ENCODE measurements at regions not wholly inside any gene's neighbourhood (a gene's known extent, or its start where the extent isn't known, plus 50 kb on each side); places are given as distances from the start of the nearest gene placed in this dataset.
"Not testable (repeated sequence)": the region's sequence is repeated elsewhere in the genome, so short reads cannot be mapped to it uniquely, and the experiment has no call there.

- H3K4me3 ChIP-seq (replicated peaks in 1 of 4; ENCODE audit: control extremely low read depth in 1 of 4, insufficient read depth in 1 of 4, low read depth in 3 of 4, low read length in 4 of 4) = no peak overlapping the region
- H2AFZ ChIP-seq (ENCODE audit: low read length) = no peak overlapping the region
These were observed 1320.1 kb downstream of the RPA4 start for GRCh38 chrX:98203800-98204199.

DNA sequence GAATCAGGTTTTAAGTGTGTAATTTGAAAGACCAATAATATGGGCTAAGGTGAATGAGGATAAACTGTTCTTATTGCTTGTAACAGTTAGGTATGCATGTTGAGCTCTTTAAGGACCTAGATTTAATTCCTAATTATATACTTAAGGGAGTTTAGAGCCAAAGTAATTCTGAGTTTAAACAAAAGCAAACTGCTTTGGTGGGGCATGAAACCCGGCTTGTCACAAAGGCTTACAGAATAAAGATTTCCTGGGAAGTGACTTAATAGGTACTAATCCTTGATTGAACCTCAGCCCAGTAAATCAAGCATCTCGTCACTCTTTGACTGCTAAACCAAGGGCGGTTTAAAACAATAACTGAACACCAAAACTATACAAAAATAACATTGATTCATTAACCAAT lies 1324.2 kb downstream of the RPA4 start:
- Histone ChIP-seq H3K4me3 (replicated peaks in 1 of 4; ENCODE audit: control extremely low read depth in 1 of 4, insufficient read depth in 1 of 4, low read depth in 3 of 4, low read length in 4 of 4) (no peak overlapping the region), H3K4me2 (ENCODE audit: extremely low read depth, insufficient read depth, low read length) (no peak overlapping the region), H3K9me3 (ENCODE audit: control insufficient read depth, insufficient read depth, low read depth, low read length) (no peaks in the 10 kb centered on the region), H3K27ac (ENCODE audit: insufficient read depth, low read length) (no peak overlapping the region), H3K9ac (ENCODE audit: insufficient read depth, low read length) (no peak overlapping the region), H3K36me3 (ENCODE audit: control insufficient read depth, insufficient read depth, low read length) (no peaks in the 10 kb centered on the region), H3K79me2 (ENCODE audit: control insufficient read depth, insufficient read depth, low read length) (no peaks in the 10 kb centered on the region), H2AFZ (ENCODE audit: low read length) (no peak overlapping the region), H3K27me3 (ENCODE audit: control insufficient read depth, insufficient read depth, low read length) (no peaks in the 10 kb centered on the region), H4K20me1 (ENCODE audit: control insufficient read depth, extremely low read depth, insufficient read depth, low read length) (no peaks in the 10 kb centered on the region), H3K4me1 (ENCODE audit: control insufficient read depth, extremely low read depth, insufficient read depth, low read length) (no peaks in the 10 kb centered on the region)
- no peak for DNase-seq (ENCODE audit: low read depth in 2 of 2)
- no peak for TF ChIP-seq CTCF (conservative IDR thresholded peaks at IDR 0.05 in 1 of 2, IDR thresholded peaks at IDR 0.05 in 1 of 2; ENCODE audit: low read depth in 1 of 2, low read length in 2 of 2)
- TF ChIP-seq EZH2 (IDR thresholded peaks at IDR 0.05; ENCODE audit: low read length, missing control alignments) = no peak

More at GRCh38 chrX:98203800-98204199, 1320.1 kb downstream of the RPA4 start:
- no peaks in the 10 kb centered on the region for H3K79me2 ChIP-seq (ENCODE audit: control insufficient read depth, insufficient read depth, low read length)
- no peaks in the 10 kb centered on the region for H3K27me3 ChIP-seq (ENCODE audit: control insufficient read depth, insufficient read depth, low read length)
- no peaks in the 10 kb centered on the region for H4K20me1 ChIP-seq (ENCODE audit: control insufficient read depth, extremely low read depth, insufficient read depth, low read length)
- no peak overlapping the region for H3K27ac ChIP-seq (ENCODE audit: insufficient read depth, low read length)
- H3K9me3 ChIP-seq (ENCODE audit: control insufficient read depth, insufficient read depth, low read depth, low read length) = no peaks in the 10 kb centered on the region
- no peak overlapping the region for H3K4me2 ChIP-seq (ENCODE audit: extremely low read depth, insufficient read depth, low read length)
- H3K4me1 ChIP-seq (ENCODE audit: control insufficient read depth, extremely low read depth, insufficient read depth, low read length) = no peaks in the 10 kb centered on the region
- no peaks in the 10 kb centered on the region for H3K36me3 ChIP-seq (ENCODE audit: control insufficient read depth, insufficient read depth, low read length)
- TF ChIP-seq CTCF (conservative IDR thresholded peaks at IDR 0.05 in 1 of 2, IDR thresholded peaks at IDR 0.05 in 1 of 2; ENCODE audit: low read depth in 1 of 2, low read length in 2 of 2) (no peak), EZH2 (IDR thresholded peaks at IDR 0.05; ENCODE audit: low read length, missing control alignments) (no peak)
- DNase-seq (ENCODE audit: low read depth in 2 of 2) = peak; percentile 0 to 11
- H3K9ac ChIP-seq (ENCODE audit: insufficient read depth, low read length) = no peak overlapping the region

DNA sequence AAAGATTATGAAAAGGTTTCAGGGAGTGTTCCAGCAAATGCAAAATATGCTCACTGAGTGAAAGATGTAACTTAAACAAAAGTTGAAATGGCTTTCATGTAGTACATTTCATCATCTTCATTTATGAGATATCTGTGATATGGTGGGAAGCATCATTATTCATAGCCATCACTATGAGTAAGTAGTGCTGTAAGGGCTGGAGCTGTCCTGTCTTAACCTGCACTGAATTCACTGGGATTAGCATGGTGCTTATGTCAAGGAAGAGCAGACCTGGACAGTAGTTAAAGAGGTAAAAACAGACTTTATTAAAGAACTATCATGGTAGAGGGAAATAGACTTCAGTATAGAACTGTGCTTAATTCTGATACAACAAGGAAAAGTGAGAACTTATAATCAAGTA lies 1347.3 kb downstream of the RPA4 start:
- H3K27me3 ChIP-seq (ENCODE audit: control insufficient read depth, insufficient read depth, low read length) = no peaks in the 10 kb centered on the region
- no peak for DNase-seq (ENCODE audit: low read depth in 2 of 2)
- H3K4me3 ChIP-seq (replicated peaks in 1 of 4; ENCODE audit: control extremely low read depth in 1 of 4, insufficient read depth in 1 of 4, low read depth in 3 of 4, low read length in 4 of 4) = no peak overlapping the region
- H3K4me2 ChIP-seq (ENCODE audit: extremely low read depth, insufficient read depth, low read length) = no peak overlapping the region
- no peaks in the 10 kb centered on the region for H4K20me1 ChIP-seq (ENCODE audit: control insufficient read depth, extremely low read depth, insufficient read depth, low read length)
- H3K27ac ChIP-seq (ENCODE audit: insufficient read depth, low read length) = no peak overlapping the region
- no peak overlapping the region for H2AFZ ChIP-seq (ENCODE audit: low read length)
- no peaks in the 10 kb centered on the region for H3K36me3 ChIP-seq (ENCODE audit: control insufficient read depth, insufficient read depth, low read length)
- no peaks in the 10 kb centered on the region for H3K9me3 ChIP-seq (ENCODE audit: control insufficient read depth, insufficient read depth, low read depth, low read length)
- H3K4me1 ChIP-seq (ENCODE audit: control insufficient read depth, extremely low read depth, insufficient read depth, low read length) = no peaks in the 10 kb centered on the region
- no peaks in the 10 kb centered on the region for H3K79me2 ChIP-seq (ENCODE audit: control insufficient read depth, insufficient read depth, low read length)
- TF ChIP-seq CTCF (conservative IDR thresholded peaks at IDR 0.05 in 1 of 2, IDR thresholded peaks at IDR 0.05 in 1 of 2; ENCODE audit: low read depth in 1 of 2, low read length in 2 of 2) (no peak), EZH2 (IDR thresholded peaks at IDR 0.05; ENCODE audit: low read length, missing control alignments) (no peak)
- no peak overlapping the region for H3K9ac ChIP-seq (ENCODE audit: insufficient read depth, low read length)

GRCh38 chrX:98240061-98240460 lies 1356.4 kb downstream of the RPA4 start:
- DNase-seq (ENCODE audit: low read depth in 2 of 2); H3K4me3 ChIP-seq (replicated peaks in 1 of 4; ENCODE audit: control extremely low read depth in 1 of 4, insufficient read depth in 1 of 4, low read depth in 3 of 4, low read length in 4 of 4); H3K36me3 ChIP-seq (ENCODE audit: control insufficient read depth, insufficient read depth, low read length); H3K4me2 ChIP-seq (ENCODE audit: extremely low read depth, insufficient read depth, low read length); H3K79me2 ChIP-seq (ENCODE audit: control insufficient read depth, insufficient read depth, low read length); H4K20me1 ChIP-seq (ENCODE audit: control insufficient read depth, extremely low read depth, insufficient read depth, low read length); H3K27ac ChIP-seq (ENCODE audit: insufficient read depth, low read length); H3K9me3 ChIP-seq (ENCODE audit: control insufficient read depth, insufficient read depth, low read depth, low read length); H3K4me1 ChIP-seq (ENCODE audit: control insufficient read depth, extremely low read depth, insufficient read depth, low read length); H3K9ac ChIP-seq (ENCODE audit: insufficient read depth, low read length); H3K27me3 ChIP-seq (ENCODE audit: control insufficient read depth, insufficient read depth, low read length); H2AFZ ChIP-seq (ENCODE audit: low read length): not testable (repeated sequence)
